Immature natural killer cell (primary cell): ENCODE measurements at regions not wholly inside any gene's neighbourhood (a gene's known extent, or its start where the extent isn't known, plus 50 kb on each side); places are given as distances from the start of the nearest gene placed in this dataset.
"Not testable (repeated sequence)": the region's sequence is repeated elsewhere in the genome, so short reads cannot be mapped to it uniquely, and the experiment has no call there.

Experiments used
- DNase-seq, 3 donors: peaks; one replicate each; pipeline ENCODE4 v3.0.0; 2022; ENCODE audit warnings: mixed read lengths in 1 of 3
- H3K27ac Mint-ChIP-seq, 6 donors: one replicate each; pipeline ENCODE4 v1.8.0; 2020; ENCODE audit warnings: mixed read lengths in 6 of 6, mild to moderate bottlenecking in 5 of 6, inconsistent platforms in 4 of 6, moderate library complexity in 3 of 6
- H3K27me3 Mint-ChIP-seq, 3 donors: one replicate each; pipeline ENCODE4 v1.8.0; 2020 to 2021; ENCODE audit warnings: low read depth in 3 of 3, mild to moderate bottlenecking in 3 of 3, mixed read lengths in 3 of 3, moderate library complexity in 3 of 3, inconsistent platforms in 1 of 3
- H3K36me3 Mint-ChIP-seq, 3 donors: one replicate each; pipeline ENCODE4 v1.8.0; 2020; ENCODE audit warnings: mixed read lengths in 3 of 3, inconsistent platforms in 2 of 3, mild to moderate bottlenecking in 2 of 3
- H3K4me1 Mint-ChIP-seq, 2 donors: one replicate each; pipeline ENCODE4 v1.8.0; 2020; ENCODE audit warnings: inconsistent platforms in 2 of 2, mild to moderate bottlenecking in 2 of 2, mixed read lengths in 2 of 2, moderate library complexity in 1 of 2
- H3K4me3 Mint-ChIP-seq, 5 donors: one replicate each; pipeline ENCODE4 v1.8.0; 2020; ENCODE audit warnings: mild to moderate bottlenecking in 5 of 5, mixed read lengths in 5 of 5, inconsistent platforms in 3 of 5, moderate library complexity in 3 of 5
- H3K9me3 Mint-ChIP-seq, 6 donors: one replicate each; pipeline ENCODE4 v1.8.0; 2020; ENCODE audit warnings: mild to moderate bottlenecking in 6 of 6, mixed read lengths in 6 of 6, inconsistent platforms in 4 of 6, moderate library complexity in 3 of 6

DNA sequence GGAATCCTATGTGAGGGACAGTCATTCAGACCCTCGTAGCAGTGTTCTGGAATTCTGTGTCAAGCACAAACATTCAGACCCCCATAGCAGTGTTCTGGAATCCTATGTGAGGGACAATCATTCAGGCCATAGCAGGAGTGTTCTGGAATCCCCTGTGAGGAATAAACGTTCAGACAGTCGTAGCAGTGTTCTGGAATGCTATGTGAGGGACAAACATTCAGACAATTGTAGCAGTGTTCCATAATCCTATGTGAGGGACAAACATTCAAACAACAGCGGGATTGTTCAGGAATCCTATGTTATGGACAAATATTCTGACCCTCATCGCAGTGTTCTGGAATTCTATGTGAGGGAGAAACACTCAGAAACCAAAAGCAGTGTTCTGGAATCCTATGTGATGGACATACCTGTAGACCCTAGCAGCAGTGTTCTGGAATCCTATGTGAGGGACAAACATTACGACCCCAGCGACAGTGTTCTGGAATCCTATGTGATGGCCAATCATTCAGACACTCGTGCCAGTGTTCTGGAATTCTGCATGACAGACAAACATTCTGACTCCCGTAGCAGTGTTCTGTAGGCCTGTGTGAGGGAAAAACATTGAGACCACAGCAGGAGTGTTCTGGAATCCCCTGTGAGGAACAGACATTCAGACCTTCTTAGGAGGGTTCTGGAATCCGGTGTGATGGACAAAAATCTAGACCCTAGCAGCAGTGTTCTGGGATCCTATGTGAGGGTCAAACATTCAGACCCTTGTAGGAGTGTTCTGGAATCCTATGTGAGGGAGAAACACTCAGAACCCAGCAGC, 388.1 kb upstream of the SPATA31A5 start:
- H3K9me3 Mint-ChIP-seq: peaks cover 22 to 62% (median 51%) of the 10 kb centered on the region in 6 donors
- not testable (repeated sequence) for H3K4me1 Mint-ChIP-seq, H3K27me3 Mint-ChIP-seq

DNA sequence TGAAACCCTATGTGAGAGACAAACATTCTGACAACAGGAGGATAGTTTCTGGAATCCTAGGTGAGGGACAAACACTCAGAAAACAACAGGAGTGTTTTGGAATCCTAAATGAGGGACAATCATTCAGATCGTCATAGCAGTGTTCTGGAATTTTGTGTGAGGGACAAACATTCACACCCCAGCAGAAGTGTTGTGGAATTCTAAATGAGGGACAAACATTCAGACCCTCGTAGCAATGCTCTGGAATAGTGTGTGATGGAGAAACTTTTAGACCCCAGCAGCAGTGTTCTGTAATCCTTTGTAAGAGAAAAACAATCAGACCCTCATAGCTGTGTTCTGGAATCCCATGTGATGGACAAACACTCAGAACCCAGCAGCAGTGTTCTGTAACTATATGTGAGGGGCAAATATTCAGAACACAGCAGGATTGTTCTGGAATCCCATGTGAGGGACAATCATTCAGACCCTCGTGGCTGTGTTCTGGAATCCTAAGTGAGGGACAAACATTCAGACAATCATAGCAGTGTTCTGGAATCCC, 387.4 kb upstream of the SPATA31A5 start:
- H3K27ac Mint-ChIP-seq, H3K4me3 Mint-ChIP-seq, H3K36me3 Mint-ChIP-seq, H3K27me3 Mint-ChIP-seq, H3K4me1 Mint-ChIP-seq, DNase-seq: not testable (repeated sequence)
- peaks cover 22 to 67% (median 50%) of the 10 kb centered on the region in 6 donors for H3K9me3 Mint-ChIP-seq

More for the DNA sequence above, 388.1 kb upstream of the SPATA31A5 start:
- DNase-seq, H3K36me3 Mint-ChIP-seq, H3K4me3 Mint-ChIP-seq, H3K27ac Mint-ChIP-seq: not testable (repeated sequence)

DNA sequence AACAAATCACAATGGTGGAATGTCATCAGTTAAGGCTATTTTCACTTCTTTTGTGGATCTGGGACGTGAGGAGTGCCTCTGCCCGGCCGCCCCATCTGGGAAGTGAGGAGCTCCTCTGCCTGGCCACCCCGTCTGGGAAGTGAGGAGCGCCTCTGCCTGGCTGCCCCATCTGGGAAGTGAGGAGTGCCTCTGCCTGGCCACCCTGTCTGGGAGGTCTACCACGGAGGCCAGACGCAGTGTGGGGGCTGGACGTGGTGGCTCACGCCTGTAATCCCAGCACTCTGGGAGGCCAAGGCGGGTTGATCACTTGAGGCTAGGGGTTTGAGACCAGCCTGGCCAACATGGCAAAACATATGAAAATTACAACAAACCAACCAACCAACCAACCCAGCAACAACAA, 369.7 kb upstream of the SPATA31A5 start:
- not testable (repeated sequence) for DNase-seq
- peaks cover 10 to 64% (median 51%) of the 10 kb centered on the region in 6 donors for H3K9me3 Mint-ChIP-seq

DNA sequence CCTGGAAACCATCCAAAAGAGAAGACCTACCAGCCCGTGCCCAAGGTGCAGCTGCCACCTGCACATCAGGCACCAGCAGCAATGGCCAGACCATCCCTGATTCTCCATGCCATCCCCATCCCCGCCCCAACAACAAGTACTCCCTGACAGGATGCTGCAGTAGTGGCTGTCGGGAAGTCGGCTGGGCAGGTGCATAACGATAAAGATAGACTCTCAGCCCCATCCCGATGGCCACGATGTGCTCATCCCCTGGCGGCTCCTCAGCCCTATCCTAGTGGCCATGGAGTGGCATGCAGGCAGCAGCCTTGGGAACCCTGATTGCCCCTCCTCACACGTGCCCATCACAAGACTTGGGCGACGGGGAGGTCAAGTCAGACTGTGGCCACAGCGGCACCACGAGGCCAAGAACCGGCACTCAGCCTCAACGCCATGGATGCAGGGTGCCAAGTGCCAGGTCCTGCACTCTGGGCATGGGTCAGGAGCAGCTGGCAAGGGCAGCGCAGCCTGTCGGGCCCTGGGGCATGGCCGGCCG, 368.8 kb upstream of the SPATA31A5 start:
- H3K4me1 Mint-ChIP-seq: no peaks in the 10 kb centered on the region
- no peak overlapping the region for H3K4me3 Mint-ChIP-seq
- H3K27ac Mint-ChIP-seq: no peak overlapping the region
- H3K9me3 Mint-ChIP-seq: peaks cover 10 to 60% (median 51%) of the 10 kb centered on the region in 6 donors
- peaks cover 0 to 4% (median 0%) of the 10 kb centered on the region in 3 donors for H3K36me3 Mint-ChIP-seq
- peaks cover 0 to 4% (median 2%) of the 10 kb centered on the region in 3 donors for H3K27me3 Mint-ChIP-seq
- DNase-seq: no peak

More for the DNA sequence above, 369.7 kb upstream of the SPATA31A5 start:
- H3K4me3 Mint-ChIP-seq, H3K36me3 Mint-ChIP-seq, H3K4me1 Mint-ChIP-seq, H3K27ac Mint-ChIP-seq, H3K27me3 Mint-ChIP-seq: not testable (repeated sequence)

DNA sequence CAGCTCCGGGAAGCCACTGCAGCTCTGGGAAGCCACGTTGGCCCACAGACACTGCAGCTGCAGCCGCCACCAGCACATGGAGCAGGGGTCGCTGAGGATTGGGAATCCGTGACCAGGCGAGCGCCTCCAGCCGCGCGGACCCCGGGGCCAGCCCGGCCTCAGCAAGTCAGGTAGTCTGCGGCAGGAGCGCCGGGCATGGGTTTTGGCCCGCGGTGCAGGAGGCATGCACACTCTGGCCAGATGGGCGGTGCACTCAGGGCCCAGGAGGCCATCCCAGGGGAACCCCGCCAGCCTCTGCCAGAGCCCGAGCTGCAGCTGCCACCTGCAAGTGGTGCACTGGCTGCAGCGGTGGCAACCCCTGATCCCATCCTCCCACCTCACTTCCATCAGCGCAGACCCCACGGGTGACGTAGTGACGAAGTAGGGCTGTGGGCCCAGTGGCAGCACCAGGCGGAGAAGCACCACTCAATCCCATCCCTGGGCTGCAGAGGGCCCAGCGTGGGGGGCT, 368.3 kb upstream of the SPATA31A5 start:
- Mint-ChIP-seq H3K4me1 (no peaks in the 10 kb centered on the region), H3K9me3 (peaks cover 10 to 57% (median 51%) of the 10 kb centered on the region in 6 donors), H3K4me3 (no peak overlapping the region), H3K27ac (no peak overlapping the region), H3K36me3 (peaks cover 0 to 4% (median 0%) of the 10 kb centered on the region in 3 donors), H3K27me3 (peaks cover 0 to 4% (median 2%) of the 10 kb centered on the region in 3 donors)
- no peak for DNase-seq

DNA sequence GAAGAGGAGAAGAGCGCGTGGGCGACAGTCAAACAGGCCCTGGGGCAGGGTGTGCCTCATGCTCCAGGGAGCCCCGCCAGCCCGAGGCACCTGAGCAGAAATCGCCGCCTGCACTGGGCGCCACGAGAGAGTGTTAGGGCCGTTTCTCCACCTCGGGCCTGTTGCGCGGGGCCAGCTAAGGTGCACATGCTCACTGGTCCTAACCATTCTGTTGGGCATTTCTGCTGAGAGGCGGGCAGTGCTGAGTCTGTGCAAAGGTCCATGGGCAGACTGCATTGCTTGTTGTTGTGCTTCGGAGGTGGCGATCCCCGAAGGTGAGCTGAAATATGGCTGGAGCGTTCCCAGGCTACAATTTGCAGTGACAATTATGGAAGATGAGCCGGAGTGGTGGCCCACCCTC, 367.8 kb upstream of the SPATA31A5 start:
- no peaks in the 10 kb centered on the region for H3K4me1 Mint-ChIP-seq
- H3K4me3 Mint-ChIP-seq: no peak overlapping the region
- no peak overlapping the region for H3K27ac Mint-ChIP-seq
- H3K27me3 Mint-ChIP-seq: peaks cover 0 to 4% (median 2%) of the 10 kb centered on the region in 3 donors
- H3K36me3 Mint-ChIP-seq: peaks cover 0 to 4% (median 0%) of the 10 kb centered on the region in 3 donors
- DNase-seq: no peak
- peaks cover 10 to 53% (median 49%) of the 10 kb centered on the region in 6 donors for H3K9me3 Mint-ChIP-seq

DNA sequence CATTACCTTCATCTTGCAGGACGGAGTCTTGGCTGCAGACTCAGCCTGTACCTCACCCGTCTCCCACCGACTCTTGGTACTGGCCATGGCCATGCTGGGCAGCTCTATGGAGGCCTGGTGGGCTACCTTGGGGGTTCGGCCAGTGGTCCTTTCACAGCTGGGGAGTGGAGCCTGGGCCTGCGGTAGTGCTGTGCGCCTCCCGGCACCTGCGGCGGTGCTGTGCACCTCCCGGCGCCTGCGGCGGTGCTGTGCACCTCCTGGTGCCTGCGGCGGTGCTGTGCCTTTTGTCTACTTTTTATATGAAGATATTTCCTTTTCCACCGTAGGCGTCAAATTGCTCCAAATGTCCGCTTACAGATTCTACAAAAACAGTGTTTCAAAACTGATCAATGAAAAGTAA, 367.2 kb upstream of the SPATA31A5 start:
- not testable (repeated sequence) for H3K27me3 Mint-ChIP-seq, H3K27ac Mint-ChIP-seq, H3K36me3 Mint-ChIP-seq, DNase-seq, H3K4me3 Mint-ChIP-seq, H3K4me1 Mint-ChIP-seq
- H3K9me3 Mint-ChIP-seq: peaks cover 10 to 49% (median 46%) of the 10 kb centered on the region in 6 donors
